Coronary artery (tissue), 2 donors: ENCODE measurements at regions not wholly inside any gene's neighbourhood (a gene's known extent, or its start where the extent isn't known, plus 50 kb on each side); places are given as distances from the start of the nearest gene placed in this dataset.

Experiments
- DNase-seq: peaks from one replicate; pipeline ENCODE4 v3.0.0-alpha.2; 2017; ENCODE audit warnings: low spot score
- H3K27ac ChIP-seq, 2 donors: fragments of 200-600 bp; sonication (generic); one replicate each; pipeline ENCODE4 v1.5.1; 2016 to 2019
- H3K4me3 ChIP-seq: fragments of 200-600 bp; sonication (generic); 2 replicates; pipeline ENCODE4 v1.5.1; 2016; ENCODE audit warnings: mild to moderate bottlenecking, moderate library complexity
- TF ChIP-seq, protein P1 (sequence below): fragments of 200-600 bp; sonication (generic); IDR thresholded peaks from one replicate; pipeline ENCODE4 v1.5.1; 2019; ENCODE audit warnings: antibody characterized with exemption

- TF ChIP-seq, protein P1, sequence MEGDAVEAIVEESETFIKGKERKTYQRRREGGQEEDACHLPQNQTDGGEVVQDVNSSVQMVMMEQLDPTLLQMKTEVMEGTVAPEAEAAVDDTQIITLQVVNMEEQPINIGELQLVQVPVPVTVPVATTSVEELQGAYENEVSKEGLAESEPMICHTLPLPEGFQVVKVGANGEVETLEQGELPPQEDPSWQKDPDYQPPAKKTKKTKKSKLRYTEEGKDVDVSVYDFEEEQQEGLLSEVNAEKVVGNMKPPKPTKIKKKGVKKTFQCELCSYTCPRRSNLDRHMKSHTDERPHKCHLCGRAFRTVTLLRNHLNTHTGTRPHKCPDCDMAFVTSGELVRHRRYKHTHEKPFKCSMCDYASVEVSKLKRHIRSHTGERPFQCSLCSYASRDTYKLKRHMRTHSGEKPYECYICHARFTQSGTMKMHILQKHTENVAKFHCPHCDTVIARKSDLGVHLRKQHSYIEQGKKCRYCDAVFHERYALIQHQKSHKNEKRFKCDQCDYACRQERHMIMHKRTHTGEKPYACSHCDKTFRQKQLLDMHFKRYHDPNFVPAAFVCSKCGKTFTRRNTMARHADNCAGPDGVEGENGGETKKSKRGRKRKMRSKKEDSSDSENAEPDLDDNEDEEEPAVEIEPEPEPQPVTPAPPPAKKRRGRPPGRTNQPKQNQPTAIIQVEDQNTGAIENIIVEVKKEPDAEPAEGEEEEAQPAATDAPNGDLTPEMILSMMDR, result no peak
- no peak for DNase-seq
- no peak overlapping the region for H3K27ac ChIP-seq
Observed at GRCh38 chr20:7428946-7429345, 511.3 kb downstream of the HAO1 start.

DNA sequence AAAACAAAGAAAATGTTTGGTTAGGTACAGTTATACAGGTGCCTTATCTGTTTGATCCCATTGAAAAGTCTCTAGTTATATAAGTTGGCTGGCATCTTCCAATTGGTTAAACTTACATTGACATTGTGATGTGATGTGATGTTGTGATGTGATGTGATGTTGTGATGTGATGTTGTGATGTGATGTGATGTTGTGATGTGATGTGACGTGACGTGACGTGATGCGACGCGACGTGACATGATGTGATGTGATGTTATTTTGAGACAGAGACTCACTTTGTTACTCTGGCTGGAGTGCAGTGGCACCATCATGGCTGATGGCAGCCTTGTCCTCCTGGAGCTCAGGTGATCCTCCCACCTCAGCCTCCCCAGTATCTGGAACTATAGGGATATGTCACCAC lies 507.6 kb downstream of the HAO1 start:
- TF ChIP-seq, protein P1, result no peak
- DNase-seq, result no peak
- Histone ChIP-seq H3K27ac (no peak overlapping the region), H3K4me3 (no peak overlapping the region)

More at GRCh38 chr20:7428946-7429345, 511.3 kb downstream of the HAO1 start:
- no peak overlapping the region for H3K4me3 ChIP-seq

GRCh38 chr20:7437311-7437710 lies 502.9 kb downstream of the HAO1 start:
- Histone ChIP-seq H3K27ac (no peak overlapping the region), H3K4me3 (no peak overlapping the region)
- no peak for DNase-seq
- TF ChIP-seq, protein P1, result no peak

- Histone ChIP-seq H3K4me3 (no peak overlapping the region), H3K27ac (no peak overlapping the region)
- TF ChIP-seq, protein P1, result no peak
- no peak for DNase-seq
Observed at GRCh38 chr20:7449269-7449668, 491.0 kb downstream of the HAO1 start.

GRCh38 chr20:7452890-7453289 lies 487.4 kb downstream of the HAO1 start:
- TF ChIP-seq, protein P1, result no peak
- Histone ChIP-seq H3K27ac (no peak overlapping the region), H3K4me3 (no peak overlapping the region)
- DNase-seq, result no peak

DNA sequence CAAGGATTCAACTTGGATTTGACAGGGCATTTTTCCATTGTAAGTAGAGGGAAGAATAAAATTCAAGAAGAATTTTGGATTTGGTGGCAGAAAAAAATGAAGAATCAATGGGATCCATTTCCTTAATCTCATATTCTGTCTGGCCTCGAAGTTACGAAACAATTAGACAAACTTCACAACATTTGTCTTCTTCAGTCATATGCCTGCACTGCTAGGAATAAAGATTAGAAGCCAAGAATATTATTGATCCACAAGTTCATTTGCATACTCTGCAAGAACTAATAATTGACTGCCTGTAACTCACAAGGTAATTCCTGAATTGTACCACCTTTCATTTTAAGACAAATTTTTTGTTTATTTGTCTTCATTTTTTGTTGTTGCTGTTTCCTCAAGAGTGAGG lies 486.2 kb downstream of the HAO1 start:
- Histone ChIP-seq H3K4me3 (no peak overlapping the region), H3K27ac (no peak overlapping the region)
- no peak for DNase-seq
- TF ChIP-seq, protein P1, result no peak

GRCh38 chr20:7458459-7458858 lies 481.8 kb downstream of the HAO1 start:
- Histone ChIP-seq H3K27ac (no peak overlapping the region), H3K4me3 (no peak overlapping the region)
- no peak for DNase-seq
- TF ChIP-seq, protein P1, result no peak
